Naive B cell (primary cell): ENCODE measurements at regions not wholly inside any gene's neighbourhood (a gene's known extent, or its start where the extent isn't known, plus 50 kb on each side); places are given as distances from the start of the nearest gene placed in this dataset.

Source experiments
- ATAC-seq, 2 donors: fragments of 150-1000 bp; cut with Tn5 transposase; 2 replicates each; pipeline ENCODE4 v1.10.0; 2021; ENCODE audit warnings: low read depth in 2 of 2, mild to moderate bottlenecking in 2 of 2, moderate library complexity in 2 of 2
- DNase-seq: peaks from one replicate; pipeline ENCODE4 v3.0.0; 2022
- H3K27ac Mint-ChIP-seq, 6 donors: one replicate each; pipeline ENCODE4 v1.8.0; 2020 to 2022; ENCODE audit warnings: mild to moderate bottlenecking in 6 of 6, mixed read lengths in 6 of 6, moderate library complexity in 5 of 6, inconsistent platforms in 2 of 6
- H3K27me3 Mint-ChIP-seq, 3 donors: one replicate each; pipeline ENCODE4 v1.8.0; 2021 to 2022; ENCODE audit warnings: mixed read lengths in 3 of 3, mild to moderate bottlenecking in 1 of 3
- H3K36me3 Mint-ChIP-seq, 2 donors: one replicate each; pipeline ENCODE4 v1.8.0; 2020 to 2022; ENCODE audit warnings: mixed read lengths in 2 of 2, inconsistent platforms in 1 of 2, mild to moderate bottlenecking in 1 of 2
- H3K4me1 Mint-ChIP-seq, 3 donors: one replicate each; pipeline ENCODE4 v1.8.0; 2020 to 2022; ENCODE audit warnings: mixed read lengths in 3 of 3, inconsistent platforms in 1 of 3, mild to moderate bottlenecking in 1 of 3, moderate library complexity in 1 of 3
- H3K4me3 Mint-ChIP-seq, 8 donors: one replicate each; pipeline ENCODE4 v1.8.0; 2020 to 2022; ENCODE audit warnings: mild to moderate bottlenecking in 8 of 8, mixed read lengths in 8 of 8, moderate library complexity in 8 of 8, inconsistent platforms in 2 of 8
- H3K9me3 Mint-ChIP-seq, 7 donors: one replicate each; pipeline ENCODE4 v1.8.0; 2020 to 2022; ENCODE audit warnings: mixed read lengths in 7 of 7, mild to moderate bottlenecking in 5 of 7, inconsistent platforms in 2 of 7, moderate library complexity in 1 of 7

- Mint-ChIP-seq H3K9me3 (peaks cover 0 to 3% (median 0%) of the 10 kb centered on the region in 7 donors), H3K4me3 (no peak overlapping the region), H3K27ac (no peak overlapping the region), H3K36me3 (no peaks in the 10 kb centered on the region), H3K4me1 (no peaks in the 10 kb centered on the region), H3K27me3 (no peaks in the 10 kb centered on the region)
- DNase-seq (no peak), ATAC-seq (no peak)
Observed at GRCh38 chr1:191320062-191320461, 838.2 kb upstream of the RGS18 start.

- no peak for ATAC-seq
- Mint-ChIP-seq H3K9me3 (peaks cover 0 to 7% (median 4%) of the 10 kb centered on the region in 7 donors), H3K36me3 (no peaks in the 10 kb centered on the region), H3K27ac (no peak overlapping the region), H3K4me3 (no peak overlapping the region), H3K4me1 (no peaks in the 10 kb centered on the region), H3K27me3 (no peaks in the 10 kb centered on the region)
- DNase-seq: no peak
Observed at GRCh38 chr1:191327868-191328267, 830.4 kb upstream of the RGS18 start.

DNA sequence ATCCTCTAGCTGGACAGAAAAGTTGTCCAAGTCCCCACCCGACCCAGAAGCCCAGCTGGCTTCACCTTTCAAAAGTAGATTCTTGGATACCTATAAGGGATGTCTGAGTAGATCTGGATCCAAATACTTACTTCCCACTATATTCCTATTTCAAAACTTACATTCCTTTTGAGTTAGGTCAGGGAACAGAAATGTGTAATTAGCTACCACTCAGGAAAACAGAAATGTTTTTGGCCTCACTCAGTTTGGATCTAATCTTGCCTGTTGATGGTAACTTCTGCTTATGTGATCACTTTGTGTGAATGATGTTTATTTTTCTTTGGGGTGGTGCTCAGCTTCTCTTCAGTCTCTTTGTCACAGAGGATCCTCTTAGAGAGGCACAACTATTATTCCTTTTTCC is 814.4 kb upstream of the RGS18 start:
- Mint-ChIP-seq H3K27me3 (no peaks in the 10 kb centered on the region), H3K4me3 (no peak overlapping the region), H3K36me3 (no peaks in the 10 kb centered on the region), H3K9me3 (peaks cover 4 to 17% (median 7%) of the 10 kb centered on the region in 7 donors), H3K27ac (no peak overlapping the region), H3K4me1 (no peaks in the 10 kb centered on the region)
- DNase-seq (no peak), ATAC-seq (no peak)

DNA sequence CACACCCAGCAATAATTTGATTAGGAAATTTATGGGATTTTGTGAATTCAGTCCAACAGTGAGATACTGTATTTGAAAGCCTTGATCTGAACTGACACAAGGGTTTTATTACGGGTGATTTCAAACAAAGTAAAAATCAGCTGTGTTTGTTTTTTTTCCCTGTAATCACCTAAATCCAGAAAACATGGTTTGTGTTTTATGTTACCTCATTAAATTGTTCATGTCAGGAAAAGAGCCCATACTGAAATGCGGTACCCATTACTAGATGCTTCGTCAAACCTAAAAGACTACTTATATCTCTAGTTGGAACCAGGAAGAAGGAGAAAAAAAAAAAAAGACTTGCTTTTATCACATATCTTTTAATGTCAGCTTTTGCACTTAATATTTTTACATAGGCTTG is 811.9 kb upstream of the RGS18 start:
- no peaks in the 10 kb centered on the region for H3K27me3 Mint-ChIP-seq
- DNase-seq (no peak), ATAC-seq (no peak)
- H3K9me3 Mint-ChIP-seq: peaks cover 5 to 17% (median 10%) of the 10 kb centered on the region in 7 donors
- no peaks in the 10 kb centered on the region for H3K36me3 Mint-ChIP-seq
- no peak overlapping the region for H3K27ac Mint-ChIP-seq
- H3K4me1 Mint-ChIP-seq: no peaks in the 10 kb centered on the region
- no peak overlapping the region for H3K4me3 Mint-ChIP-seq

- H3K4me3 Mint-ChIP-seq: no peak overlapping the region
- DNase-seq: no peak
- H3K9me3 Mint-ChIP-seq: peaks cover 0 to 17% (median 8%) of the 10 kb centered on the region in 7 donors
- no peaks in the 10 kb centered on the region for H3K27me3 Mint-ChIP-seq
- ATAC-seq: no peak
- H3K27ac Mint-ChIP-seq: no peak overlapping the region
- no peaks in the 10 kb centered on the region for H3K4me1 Mint-ChIP-seq
- H3K36me3 Mint-ChIP-seq: no peaks in the 10 kb centered on the region
Observed at GRCh38 chr1:191348328-191348727, 809.9 kb upstream of the RGS18 start.

- Mint-ChIP-seq H3K27ac (no peak overlapping the region), H3K4me3 (no peak overlapping the region), H3K36me3 (no peaks in the 10 kb centered on the region), H3K4me1 (no peaks in the 10 kb centered on the region), H3K9me3 (peaks cover 0 to 16% (median 5%) of the 10 kb centered on the region in 7 donors), H3K27me3 (no peaks in the 10 kb centered on the region)
- DNase-seq (no peak), ATAC-seq (no peak)
Observed at GRCh38 chr1:191350938-191351337, 807.3 kb upstream of the RGS18 start.

DNA sequence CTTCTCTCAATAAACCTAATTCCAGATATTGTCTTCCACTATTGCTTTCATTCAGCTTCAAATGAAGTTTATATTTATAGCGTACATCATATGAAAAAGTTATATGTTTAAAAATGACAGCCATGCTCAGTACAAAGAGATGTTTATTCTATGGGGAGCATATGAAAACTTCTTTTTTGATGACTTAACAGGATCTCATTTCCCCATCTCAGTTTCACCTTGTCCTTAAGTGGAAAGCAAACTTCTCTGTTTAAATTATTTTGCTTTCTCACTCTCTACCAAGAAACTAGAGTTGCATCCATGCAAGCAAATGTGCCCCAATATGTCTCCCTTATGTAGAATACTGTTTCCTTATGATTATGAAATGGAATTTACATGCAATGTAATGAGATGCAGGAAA is 799.5 kb upstream of the RGS18 start:
- no peak for ATAC-seq
- no peak overlapping the region for H3K4me3 Mint-ChIP-seq
- H3K9me3 Mint-ChIP-seq: peaks cover 0 to 17% (median 6%) of the 10 kb centered on the region in 7 donors

GRCh38 chr1:191366686-191367085 is 791.6 kb upstream of the RGS18 start:
- H3K27me3 Mint-ChIP-seq: no peaks in the 10 kb centered on the region
- ATAC-seq: no peak

More for the DNA sequence above, 799.5 kb upstream of the RGS18 start:
- Mint-ChIP-seq H3K27me3 (no peaks in the 10 kb centered on the region), H3K4me1 (no peaks in the 10 kb centered on the region), H3K27ac (no peak overlapping the region), H3K36me3 (no peaks in the 10 kb centered on the region)
- DNase-seq: no peak

GRCh38 chr1:191368891-191369654 is 789.2 kb upstream of the RGS18 start:
- Mint-ChIP-seq H3K4me3 (no peak overlapping the region), H3K9me3 (peaks cover 0 to 13% (median 9%) of the 10 kb centered on the region in 7 donors), H3K27me3 (no peaks in the 10 kb centered on the region), H3K27ac (no peak overlapping the region), H3K4me1 (no peaks in the 10 kb centered on the region), H3K36me3 (no peaks in the 10 kb centered on the region)
- DNase-seq: no peak
- no peak for ATAC-seq

More at GRCh38 chr1:191366686-191367085, 791.6 kb upstream of the RGS18 start:
- H3K4me3 Mint-ChIP-seq: no peak overlapping the region
- no peaks in the 10 kb centered on the region for H3K4me1 Mint-ChIP-seq
- no peak overlapping the region for H3K27ac Mint-ChIP-seq
- H3K36me3 Mint-ChIP-seq: no peaks in the 10 kb centered on the region
- H3K9me3 Mint-ChIP-seq: peaks cover 5 to 11% (median 8%) of the 10 kb centered on the region in 7 donors
- DNase-seq: no peak

DNA sequence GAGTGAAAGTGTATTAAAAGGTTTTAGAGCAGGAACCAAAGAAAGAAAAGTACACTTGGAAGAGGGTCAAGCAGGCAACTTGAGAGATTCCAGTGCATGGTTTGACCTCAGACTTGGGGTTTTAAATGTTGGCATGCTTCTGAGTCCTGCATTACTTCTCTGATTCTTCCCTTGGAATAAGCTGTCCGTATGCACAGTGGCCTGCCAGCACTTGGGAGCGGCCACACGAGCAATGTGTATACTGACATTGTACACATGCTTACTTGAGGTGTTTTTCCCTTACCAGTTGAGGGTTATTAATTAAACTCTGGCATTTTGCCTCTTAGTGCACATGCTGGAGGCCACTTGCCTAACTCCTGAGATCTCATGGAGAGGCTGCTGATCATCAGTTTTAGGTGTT is 786.6 kb upstream of the RGS18 start:
- Mint-ChIP-seq H3K36me3 (no peaks in the 10 kb centered on the region), H3K4me1 (no peaks in the 10 kb centered on the region), H3K4me3 (no peak overlapping the region), H3K9me3 (peaks cover 8 to 23% (median 12%) of the 10 kb centered on the region in 7 donors), H3K27ac (no peak overlapping the region), H3K27me3 (no peaks in the 10 kb centered on the region)
- no peak for ATAC-seq
- no peak for DNase-seq

- Mint-ChIP-seq H3K27ac (no peak overlapping the region), H3K4me3 (no peak overlapping the region), H3K4me1 (no peaks in the 10 kb centered on the region), H3K27me3 (no peaks in the 10 kb centered on the region), H3K9me3 (peaks cover 4 to 24% (median 12%) of the 10 kb centered on the region in 7 donors), H3K36me3 (no peaks in the 10 kb centered on the region)
- no peak for ATAC-seq
- DNase-seq: no peak
Observed at GRCh38 chr1:191388283-191388682, 770.0 kb upstream of the RGS18 start.

DNA sequence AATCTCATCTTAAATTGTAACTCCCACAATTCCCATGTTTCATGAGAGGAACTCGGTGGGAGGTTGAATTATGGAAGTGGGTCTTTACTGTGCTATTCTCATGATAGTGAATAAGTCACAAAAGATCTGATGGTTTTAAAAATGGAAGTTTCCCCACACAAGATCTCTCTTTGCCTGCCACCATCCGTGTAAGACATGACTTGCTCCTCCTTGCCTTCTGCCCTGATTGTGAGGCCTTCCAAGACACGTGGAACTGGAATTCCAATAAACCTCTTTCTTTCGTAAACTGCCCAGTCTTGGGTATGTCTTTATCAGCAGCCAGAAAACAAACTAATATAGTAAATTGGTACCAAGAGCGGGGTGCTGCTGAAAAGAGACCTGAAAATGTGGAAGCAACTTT is 761.6 kb upstream of the RGS18 start:
- peaks cover 1 to 17% (median 7%) of the 10 kb centered on the region in 7 donors for H3K9me3 Mint-ChIP-seq
- no peak for ATAC-seq

GRCh38 chr1:191398551-191398950 is 759.7 kb upstream of the RGS18 start:
- H3K9me3 Mint-ChIP-seq: peaks cover 1 to 17% (median 7%) of the 10 kb centered on the region in 7 donors
- no peak overlapping the region for H3K4me3 Mint-ChIP-seq
- no peak overlapping the region for H3K27ac Mint-ChIP-seq
- no peaks in the 10 kb centered on the region for H3K36me3 Mint-ChIP-seq
- no peaks in the 10 kb centered on the region for H3K27me3 Mint-ChIP-seq
- no peak for DNase-seq
- H3K4me1 Mint-ChIP-seq: no peaks in the 10 kb centered on the region
- no peak for ATAC-seq

More for the DNA sequence above, 761.6 kb upstream of the RGS18 start:
- Mint-ChIP-seq H3K36me3 (no peaks in the 10 kb centered on the region), H3K27me3 (no peaks in the 10 kb centered on the region), H3K27ac (no peak overlapping the region), H3K4me3 (no peak overlapping the region), H3K4me1 (no peaks in the 10 kb centered on the region)
- no peak for DNase-seq

- no peaks in the 10 kb centered on the region for H3K4me1 Mint-ChIP-seq
- no peaks in the 10 kb centered on the region for H3K36me3 Mint-ChIP-seq
- no peak overlapping the region for H3K27ac Mint-ChIP-seq
- peaks cover 0 to 7% (median 0%) of the 10 kb centered on the region in 7 donors for H3K9me3 Mint-ChIP-seq
- ATAC-seq (no peak), DNase-seq (no peak)
- H3K4me3 Mint-ChIP-seq: no peak overlapping the region
- no peaks in the 10 kb centered on the region for H3K27me3 Mint-ChIP-seq
Observed at GRCh38 chr1:191405417-191405816, 752.8 kb upstream of the RGS18 start.
